NCI-H226 (cell line): ENCODE measurements at regions not wholly inside any gene's neighbourhood (a gene's known extent, or its start where the extent isn't known, plus 50 kb on each side); places are given as distances from the start of the nearest gene placed in this dataset.
"Not testable (repeated sequence)": the region's sequence is repeated elsewhere in the genome, so short reads cannot be mapped to it uniquely, and the experiment has no call there.

Experiments
- DNase-seq: peaks from one replicate; pipeline ENCODE4 v3.0.0-alpha.2; 2015

DNA sequence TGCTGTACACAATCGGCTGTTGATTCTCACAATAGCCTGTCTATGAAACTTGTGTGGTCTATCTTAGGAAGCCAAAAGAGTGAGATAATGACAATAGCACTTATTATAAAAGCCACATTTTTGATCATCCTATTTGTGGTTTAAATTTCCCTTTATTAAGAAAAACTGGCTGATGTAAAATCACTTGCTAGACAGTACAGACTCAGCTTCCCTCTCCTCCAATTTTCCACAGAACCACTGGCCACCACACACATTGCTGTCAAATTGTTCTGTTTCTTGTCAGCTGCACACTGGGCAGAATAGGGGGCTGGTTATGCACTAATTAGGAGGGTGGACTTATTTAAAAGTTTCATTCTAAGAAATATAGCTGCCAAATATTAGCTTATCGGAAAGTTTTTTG, 425.9 kb downstream of the EPHA3 start:
- DNase-seq: no peak

DNA sequence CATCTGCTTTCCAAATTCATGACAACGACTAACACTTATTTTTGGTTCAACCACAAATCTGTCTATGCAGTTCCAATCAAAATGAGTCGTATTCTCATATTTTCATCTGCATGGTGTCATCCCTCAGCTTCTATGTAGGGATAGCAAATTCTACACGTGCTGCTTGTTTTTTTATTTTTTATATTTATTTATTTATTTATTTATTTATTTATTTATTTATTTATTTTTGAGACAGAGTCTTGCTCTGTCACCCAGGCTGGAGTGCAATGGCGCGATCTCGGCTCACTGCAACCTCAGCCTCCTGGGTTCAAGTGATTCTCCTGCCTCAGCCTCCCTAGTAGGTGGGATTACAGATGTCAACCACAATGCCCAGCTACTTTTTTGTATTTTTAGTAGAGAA, 447.2 kb downstream of the EPHA3 start:
- DNase-seq: not testable (repeated sequence)

DNA sequence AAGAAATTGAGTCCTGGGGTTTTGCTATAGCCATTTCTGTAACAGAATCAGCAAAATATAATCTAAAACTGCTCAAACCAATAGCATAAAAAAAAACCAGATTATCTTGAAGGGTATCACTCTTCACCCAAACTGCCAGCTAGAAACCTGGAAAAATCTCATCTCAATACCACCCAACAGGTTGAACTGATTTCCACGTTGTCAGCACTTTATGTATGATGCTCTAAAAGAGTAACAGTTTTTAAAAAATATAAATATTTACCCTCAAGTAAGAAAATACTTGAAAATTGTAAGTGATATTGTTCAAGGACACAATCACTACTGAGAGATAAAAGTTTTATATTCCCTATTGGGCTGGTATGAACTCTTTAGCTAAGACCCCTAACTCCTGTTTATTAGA, 451.3 kb downstream of the EPHA3 start:
- no peak for DNase-seq

DNA sequence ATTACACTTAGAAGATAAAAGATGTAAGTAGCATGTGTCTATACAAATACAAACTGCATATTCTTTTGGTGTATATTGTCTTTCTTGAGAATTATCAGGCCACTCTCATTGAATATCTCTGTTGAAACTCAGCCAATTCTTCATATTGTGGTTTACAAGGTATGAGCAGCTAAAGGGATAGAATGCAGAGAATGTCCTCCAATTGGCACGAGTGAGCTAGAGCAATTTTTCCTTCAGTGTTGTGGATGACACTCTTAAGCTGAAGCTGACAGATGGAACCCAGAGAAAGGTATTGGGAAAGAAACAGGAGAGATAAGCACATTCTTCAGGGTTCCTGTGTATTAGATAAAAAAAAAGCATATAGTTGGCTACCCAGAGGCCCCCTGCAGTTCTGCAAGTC, 453.1 kb downstream of the EPHA3 start:
- DNase-seq: peak; percentile 85

DNA sequence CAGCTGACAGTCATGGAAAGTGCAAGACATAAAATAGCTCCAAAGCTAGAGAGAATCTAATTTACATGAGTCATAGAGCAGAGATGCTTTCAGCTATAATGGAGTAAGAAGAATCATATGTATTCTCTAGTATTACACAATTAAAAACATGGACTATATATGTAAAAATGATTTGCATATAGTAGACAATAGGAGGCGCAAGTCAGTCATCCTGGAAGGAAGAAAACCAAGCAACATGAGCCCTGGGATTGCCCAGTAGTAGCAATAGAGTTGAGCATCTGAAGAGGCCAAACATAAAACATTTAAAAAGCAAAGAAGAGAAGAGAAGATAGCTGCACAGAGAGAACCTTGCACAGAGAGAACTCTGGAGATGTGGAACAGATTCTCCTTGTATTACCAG, 455.0 kb downstream of the EPHA3 start:
- no peak for DNase-seq

DNA sequence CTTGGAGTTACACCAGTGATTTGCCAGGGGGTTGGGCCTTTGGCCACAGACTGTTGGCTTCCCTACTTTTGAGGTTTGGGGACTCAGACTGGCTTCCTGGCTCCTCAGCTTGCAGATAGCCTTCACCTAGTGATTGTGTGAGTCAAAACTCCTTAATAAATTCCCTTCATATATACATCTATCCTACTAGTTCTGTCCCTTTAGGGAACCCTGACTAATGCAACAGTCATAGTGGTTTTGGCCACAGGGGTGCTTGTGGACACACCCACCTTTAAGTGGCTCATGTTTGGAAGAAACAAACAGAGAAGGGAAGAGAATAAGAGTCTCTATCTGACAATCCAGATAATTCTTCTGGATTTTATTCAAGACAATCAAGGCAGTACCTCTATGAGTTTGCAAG, 457.7 kb downstream of the EPHA3 start:
- DNase-seq: no peak

DNA sequence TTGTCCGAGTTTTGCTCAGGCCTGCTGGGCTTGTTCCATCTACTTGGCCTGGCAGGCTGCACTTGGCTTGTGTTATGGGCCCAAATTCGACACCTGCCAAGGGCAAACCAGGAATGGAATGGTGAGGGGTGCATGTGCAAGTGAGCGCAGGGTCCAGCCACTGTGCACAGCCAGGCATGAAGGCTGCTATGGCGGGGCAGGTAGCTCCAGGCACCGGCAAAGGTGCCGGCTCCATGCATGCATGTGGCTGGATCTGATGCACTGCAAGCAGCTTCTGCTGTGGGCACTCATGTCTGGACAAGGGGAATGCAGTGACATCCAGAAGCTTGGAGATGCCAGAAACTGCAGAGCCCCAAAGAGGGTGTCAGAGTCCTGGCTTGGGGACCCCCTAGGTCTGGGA, 463.0 kb downstream of the EPHA3 start:
- no peak for DNase-seq

DNA sequence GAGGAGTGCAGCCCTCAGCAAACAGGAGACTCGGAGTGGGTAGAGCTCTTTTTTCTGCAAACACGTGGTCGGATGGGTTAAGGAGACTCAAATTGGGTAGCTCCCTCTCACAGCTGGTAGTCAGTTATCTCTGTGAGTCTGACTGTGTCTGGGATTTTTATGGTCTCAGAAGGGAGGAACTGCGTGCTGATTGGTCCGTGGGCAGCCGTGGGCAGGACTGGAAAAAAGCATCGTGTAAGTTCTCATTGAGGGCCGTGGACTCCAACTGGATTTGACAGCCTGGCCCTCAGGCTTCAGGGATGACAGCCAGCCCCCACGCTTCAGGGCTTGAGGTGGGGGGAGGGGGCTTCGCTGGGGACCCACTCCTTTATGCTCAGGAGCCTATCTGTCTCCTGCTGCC, 463.9 kb downstream of the EPHA3 start:
- no peak for DNase-seq

DNA sequence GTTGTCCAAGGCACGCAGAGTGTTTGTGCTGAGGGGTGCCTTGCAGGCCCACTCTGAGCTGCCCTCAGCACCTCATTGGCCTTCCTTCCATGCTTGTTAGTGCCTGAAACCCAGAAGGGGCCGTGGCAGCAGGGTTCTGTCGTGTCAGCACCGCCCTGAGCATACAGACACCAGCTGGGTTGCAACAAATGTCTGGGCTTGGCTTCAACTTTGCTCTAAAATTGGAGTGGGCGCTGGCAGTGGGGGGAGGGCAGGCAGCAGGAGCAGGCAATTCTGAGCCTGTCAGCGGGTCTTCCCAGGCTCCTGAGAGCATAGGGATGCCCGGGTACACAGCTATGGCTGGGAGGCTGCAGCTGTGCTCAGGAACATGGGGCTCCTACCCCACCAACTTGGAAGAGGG, 464.3 kb downstream of the EPHA3 start:
- DNase-seq: no peak

DNA sequence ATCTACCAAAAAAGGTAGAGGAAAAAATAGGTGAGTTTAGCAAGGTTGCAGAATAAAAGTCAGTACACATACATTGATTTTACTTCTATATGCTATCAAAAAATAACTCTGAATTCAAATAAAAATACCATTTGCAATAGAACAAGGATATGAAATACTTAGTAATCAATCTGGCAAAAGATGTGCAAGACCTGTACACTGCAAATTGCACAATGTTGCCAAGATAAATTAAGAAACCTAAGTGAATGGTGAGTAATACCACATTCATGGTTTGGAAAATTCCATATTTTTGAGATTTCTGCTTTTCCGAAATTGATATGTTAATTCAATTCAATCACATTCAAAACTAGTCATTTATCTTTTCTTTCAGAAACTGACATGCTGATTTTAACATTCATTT, 464.8 kb downstream of the EPHA3 start:
- DNase-seq: no peak

DNA sequence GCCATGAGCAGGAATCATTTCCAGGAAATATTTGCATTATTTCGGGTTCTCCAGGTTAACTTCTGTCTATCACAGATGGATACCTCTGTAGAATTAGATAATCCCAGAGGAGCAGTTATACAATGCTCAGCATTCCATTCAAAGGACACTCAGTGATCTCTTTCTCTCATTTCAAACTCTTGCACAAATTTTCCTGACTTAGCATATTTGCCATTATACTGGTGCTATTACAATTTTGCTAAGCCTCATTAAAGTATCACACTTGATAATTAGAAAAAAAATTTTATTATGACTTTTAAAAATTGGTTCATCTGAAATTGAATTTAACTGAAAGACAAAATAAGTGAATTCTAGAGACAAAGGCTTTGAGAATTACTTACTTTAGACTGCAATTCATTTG, 469.0 kb downstream of the EPHA3 start:
- DNase-seq: no peak

DNA sequence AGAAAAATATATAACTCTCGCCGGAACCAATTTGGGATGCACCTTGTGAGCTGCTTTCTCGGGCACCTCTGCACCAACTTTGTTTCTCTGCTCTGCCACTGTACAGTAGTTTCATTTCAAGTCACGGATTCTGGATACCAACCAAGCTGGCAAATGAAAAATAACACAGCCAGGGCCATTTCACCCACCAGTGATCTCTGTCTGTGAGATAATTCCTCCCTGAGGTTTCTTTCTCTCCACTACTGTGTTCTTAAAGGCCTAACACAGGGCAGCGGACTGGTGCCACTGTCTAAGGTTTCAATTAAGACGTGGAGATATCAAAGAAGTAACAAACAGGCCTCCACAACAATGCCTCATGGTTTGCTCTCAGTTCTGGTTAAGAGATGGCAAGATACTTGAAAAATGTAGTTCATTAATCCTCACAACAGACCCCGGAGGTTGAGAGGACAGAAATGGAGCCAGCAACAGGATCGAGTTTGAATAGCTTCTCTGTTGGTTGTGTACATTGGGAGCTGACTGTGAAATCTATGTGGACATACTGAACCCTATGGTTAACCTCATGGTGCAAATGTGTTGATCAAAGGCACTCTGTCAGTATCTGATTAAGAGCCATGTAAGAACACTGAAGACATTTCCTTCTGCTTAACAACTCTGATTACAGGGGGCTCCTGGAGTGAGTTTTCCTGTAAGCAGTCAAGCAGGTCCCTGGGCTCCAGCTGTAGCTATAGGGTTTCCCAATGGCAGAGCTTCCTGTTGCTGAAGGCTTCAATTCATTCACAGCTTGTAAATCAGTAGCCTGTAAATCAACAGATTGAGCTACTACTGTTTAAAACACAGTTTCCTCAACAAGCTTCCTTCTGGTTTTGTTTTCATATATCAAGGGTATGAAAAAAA, 470.5 kb downstream of the EPHA3 start:
- no peak for DNase-seq

DNA sequence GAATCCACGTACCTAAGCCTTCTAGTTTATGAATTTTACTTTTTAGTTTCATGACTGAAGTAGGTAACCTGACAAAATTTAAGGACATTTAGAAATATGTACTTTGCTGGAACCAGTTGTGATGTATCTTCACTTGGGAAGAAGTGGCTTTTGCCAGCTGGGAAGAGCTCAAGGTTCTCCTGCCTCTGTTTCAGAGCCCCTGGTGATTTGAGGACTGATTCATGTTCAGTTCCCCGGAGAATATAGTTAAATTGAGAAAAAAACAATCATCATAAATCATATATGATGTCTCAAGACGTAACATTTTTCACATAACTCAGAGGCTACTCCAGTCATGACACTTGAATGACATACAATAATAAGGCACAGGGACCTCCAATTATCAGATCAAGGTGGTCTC, 473.4 kb downstream of the EPHA3 start:
- DNase-seq: no peak

DNA sequence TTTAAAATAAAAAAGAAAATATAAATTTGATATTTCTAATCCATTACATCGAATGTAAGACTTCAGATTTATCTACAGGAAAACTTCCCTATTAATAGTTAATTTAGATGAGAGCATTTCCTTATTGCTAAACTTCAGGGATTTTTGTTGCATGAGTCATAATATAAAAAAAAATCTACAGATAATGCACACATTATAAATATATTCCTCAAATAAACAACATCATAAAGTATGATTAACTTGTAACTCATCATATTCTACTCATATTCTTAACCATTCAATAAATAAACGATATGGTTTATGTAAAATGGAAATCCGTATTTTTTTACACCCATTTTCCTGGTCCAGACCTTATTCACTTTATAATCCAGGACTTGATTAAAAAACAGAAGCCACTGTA, 477.0 kb downstream of the EPHA3 start:
- no peak for DNase-seq

DNA sequence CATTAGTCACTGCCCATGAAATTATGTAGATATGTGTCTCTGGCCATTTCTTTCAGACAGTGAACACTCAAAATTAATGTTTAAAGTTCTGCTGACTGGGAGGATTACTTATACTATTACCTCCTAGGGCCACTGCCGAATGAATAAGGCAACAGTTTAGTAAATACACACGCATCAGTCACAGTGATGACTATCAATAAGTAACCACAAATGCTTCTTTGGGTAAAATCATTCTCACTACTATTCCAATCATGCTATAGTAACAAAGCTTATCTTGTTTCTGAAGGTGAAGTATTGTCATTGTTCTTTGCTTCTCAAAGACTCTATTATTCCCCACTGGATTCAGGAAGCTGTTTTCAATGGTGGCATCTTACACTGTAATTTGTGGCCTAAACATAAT, 478.8 kb downstream of the EPHA3 start:
- no peak for DNase-seq

DNA sequence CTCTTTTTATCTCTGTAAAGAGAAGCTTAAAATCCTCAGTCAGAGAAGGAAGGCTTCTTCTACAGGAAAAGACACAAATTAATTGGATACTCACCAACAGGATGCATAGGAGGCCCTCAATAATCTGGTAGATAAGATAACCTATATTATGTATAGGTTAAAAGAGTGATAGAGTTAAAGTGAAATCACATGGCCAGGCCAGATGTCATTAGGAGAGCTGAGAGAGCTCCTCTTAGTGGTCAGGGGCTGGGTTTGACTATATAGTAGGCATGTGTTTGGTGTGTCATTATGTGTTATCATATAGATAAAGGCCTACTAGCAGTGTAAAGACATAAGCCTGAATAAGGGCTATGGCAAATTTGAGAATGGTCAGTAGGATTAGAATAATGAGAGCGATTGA, 479.3 kb downstream of the EPHA3 start:
- DNase-seq: no peak

DNA sequence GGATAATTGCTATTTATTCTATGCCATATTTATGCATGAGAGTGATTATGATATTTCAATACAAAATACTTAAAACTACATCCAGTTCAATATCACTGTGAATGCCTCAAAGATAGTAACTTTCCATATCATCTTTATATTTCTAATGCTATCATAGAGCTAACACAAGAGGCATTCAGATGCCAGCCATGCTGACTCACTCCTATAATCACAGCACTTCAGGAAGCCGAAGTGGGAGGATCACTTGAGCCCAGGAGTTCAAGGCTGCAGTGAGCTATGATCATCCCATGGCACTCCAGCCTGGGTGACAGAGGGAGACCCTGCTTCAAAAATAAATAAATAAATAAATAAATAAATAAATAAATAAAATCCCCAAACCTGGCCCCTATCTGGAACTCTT, 498.7 kb downstream of the EPHA3 start:
- peak; percentile 53 for DNase-seq

DNA sequence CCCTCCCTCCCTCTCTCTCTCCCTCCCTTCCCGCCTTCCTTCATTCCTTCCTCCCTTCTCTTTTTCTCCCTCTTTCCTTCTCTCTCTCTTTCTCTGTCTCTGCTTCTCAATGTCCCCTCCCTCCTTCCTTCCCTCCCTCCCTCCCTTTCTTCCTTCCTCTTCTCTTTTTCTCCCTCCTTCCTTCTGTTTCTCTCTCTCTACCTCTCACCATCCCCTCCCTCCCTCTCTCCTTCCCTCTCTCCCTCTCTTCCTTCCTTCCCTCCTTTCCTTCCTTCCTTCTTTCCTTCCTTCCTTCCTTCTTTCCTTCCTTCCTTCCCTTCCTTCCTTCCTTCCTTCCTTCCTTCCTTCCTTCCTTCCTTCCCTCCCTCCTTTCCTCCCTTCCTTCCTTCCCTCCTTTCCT, 504.6 kb downstream of the EPHA3 start:
- DNase-seq: no peak

DNA sequence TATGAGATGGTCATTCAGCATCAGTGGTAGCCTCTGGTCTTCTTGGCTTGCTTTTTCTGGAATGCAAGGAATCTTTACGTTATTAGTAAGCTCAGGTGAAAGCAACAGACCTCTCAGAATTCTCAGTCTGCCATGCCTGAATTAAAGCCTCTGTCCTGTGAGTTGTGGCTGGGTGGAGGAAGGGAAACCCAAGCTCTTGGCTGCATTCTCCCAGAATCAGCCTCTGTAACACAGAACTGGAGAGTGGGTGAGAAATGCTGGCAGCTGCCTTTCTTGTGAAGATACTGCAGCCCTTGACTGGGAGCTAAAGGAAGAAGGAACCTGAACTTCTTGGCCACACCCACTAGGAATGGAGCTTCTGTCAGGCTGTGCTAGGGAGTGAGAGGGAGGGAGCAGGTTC, 505.8 kb downstream of the EPHA3 start:
- no peak for DNase-seq

DNA sequence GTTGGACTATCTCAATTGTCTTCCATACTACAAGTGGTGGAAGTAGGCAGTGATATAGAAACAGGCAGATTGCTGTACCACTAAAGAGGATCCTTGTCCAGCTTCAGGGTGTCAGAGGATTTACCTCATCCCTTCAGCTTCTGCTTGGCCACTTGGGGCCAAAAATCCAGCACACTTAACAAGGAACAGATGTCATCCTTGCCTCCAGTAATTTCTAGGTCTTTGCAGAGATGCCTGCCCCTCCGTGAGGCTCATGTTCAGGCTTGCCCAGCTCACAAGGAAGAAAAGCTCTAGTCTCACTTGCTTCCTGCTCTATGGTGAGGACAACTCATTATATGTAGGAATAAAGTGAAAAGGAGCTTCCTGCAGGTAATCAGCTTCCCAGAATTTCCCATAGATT, 510.3 kb downstream of the EPHA3 start:
- DNase-seq: no peak

DNA sequence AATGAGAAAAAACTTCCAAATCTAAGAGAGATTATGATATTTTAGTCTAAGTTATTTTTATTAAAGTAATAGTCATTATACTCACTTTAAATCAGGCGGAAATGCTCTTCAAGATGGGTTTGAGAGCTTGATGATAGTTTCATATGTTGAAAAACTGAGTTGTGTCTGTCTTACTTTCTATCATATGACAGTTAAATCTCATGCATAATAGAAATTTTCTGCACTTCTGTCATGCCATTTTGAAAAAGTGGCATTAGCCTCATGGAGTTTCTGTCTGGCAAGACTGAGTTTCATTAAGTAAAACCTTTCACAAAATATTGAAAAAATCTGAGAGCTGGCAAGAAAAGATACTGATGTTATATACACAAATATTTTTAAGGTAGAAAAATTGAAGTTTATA, 511.8 kb downstream of the EPHA3 start:
- no peak for DNase-seq

DNA sequence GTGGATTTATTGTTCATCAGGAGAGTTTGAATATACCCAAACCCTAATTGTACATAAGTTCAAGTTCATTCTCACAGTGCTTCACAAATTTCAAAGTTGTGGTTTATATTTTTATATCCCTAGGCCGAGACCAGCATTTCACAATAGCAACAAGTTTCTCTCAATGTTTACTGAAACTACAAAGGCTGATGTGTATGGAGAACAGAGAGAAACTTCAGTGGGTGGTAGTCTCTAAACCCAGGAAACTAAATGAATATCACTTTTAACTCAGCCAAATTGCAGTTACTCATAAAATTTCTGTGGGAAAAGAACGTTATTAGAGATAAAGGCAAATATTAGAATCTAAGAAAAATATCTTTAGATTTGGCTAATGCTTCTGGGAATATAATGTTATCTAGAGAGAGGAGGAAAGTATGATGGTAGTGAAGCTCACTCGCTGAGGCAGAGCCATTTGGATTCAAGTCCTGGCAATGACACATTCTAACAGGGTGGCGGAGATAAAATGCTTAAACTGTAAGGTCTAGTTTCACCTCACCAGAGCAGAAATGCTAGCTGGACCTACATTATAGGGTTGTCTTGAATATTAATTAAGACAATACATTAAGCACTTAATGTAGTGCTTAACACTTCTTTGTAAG, 514.8 kb downstream of the EPHA3 start:
- DNase-seq: no peak

DNA sequence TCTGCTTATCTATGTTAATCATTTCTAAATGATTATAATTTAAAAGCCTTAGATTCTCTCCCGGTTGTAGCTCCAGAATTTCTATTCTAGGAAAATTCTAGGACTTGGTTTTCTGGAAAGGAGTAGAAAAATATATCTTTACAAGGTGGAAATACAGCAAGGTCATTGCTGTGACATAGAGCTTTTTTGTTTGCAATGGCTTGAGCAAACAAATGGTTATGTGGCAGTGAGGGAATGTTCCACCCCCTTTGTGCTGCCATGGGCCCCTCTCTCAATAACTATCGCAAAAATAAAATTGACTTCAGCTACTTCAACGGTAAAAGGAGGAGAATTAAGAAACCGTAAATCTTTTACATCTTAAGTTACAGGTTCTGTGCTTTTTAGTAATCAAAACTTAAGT, 517.1 kb downstream of the EPHA3 start:
- no peak for DNase-seq

DNA sequence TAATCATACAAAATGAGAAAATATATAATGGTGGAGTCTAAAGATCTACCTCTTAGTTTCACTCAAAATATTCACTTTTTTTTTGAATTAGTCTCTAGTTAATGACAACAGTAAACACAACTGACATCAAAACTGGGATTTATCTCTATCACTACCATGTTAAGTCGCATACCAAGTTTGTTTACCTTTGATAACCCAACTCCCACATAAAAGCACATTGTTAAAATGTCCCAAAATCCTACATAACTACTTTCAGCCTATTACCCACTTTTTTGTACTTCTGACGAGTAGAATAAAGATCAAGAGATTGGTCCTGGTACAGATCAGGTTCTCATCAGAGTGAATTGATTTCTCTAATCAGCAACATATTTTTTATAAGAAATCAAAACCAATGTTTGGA, 518.5 kb downstream of the EPHA3 start:
- no peak for DNase-seq
